ENCODE measurements at regions not wholly inside any gene's neighbourhood (a gene's known extent, or its start where the extent isn't known, plus 50 kb on each side); places are given as distances from the start of the nearest gene placed in this dataset.
A peak's percentile ranks its signal among the peaks of the same experiment; 100 is the strongest.

- DNase-seq = no peak
Measured at GRCh38 chr4:129422277-129422676, 326.3 kb downstream of the C4orf33 start.

- no peak for DNase-seq
Measured at GRCh38 chr4:129428454-129428853, 332.5 kb downstream of the C4orf33 start.

GRCh38 chr4:129429581-129430320 is 333.8 kb downstream of the C4orf33 start:
- DNase-seq = no peak

- DNase-seq = no peak
Measured at GRCh38 chr4:129437347-129437746, 341.4 kb downstream of the C4orf33 start.

GRCh38 chr4:129438456-129438981 is 342.6 kb downstream of the C4orf33 start:
- no peak for DNase-seq

GRCh38 chr4:129446074-129446473 is 350.1 kb downstream of the C4orf33 start:
- DNase-seq = no peak

- DNase-seq = peak in 3 of 6 experiments; percentile 30 to 56 (median 52)
Measured at GRCh38 chr4:129453524-129454200, 357.7 kb downstream of the C4orf33 start.

- no peak for DNase-seq
Measured at GRCh38 chr4:129455482-129455881, 359.5 kb downstream of the C4orf33 start.

- no peak for DNase-seq
Measured at GRCh38 chr4:129468624-129469023, 372.7 kb downstream of the C4orf33 start.

- no peak for DNase-seq
Measured at GRCh38 chr4:129474698-129475097, 378.7 kb downstream of the C4orf33 start.

- DNase-seq = no peak
Measured at GRCh38 chr4:129481107-129481506, 385.2 kb downstream of the C4orf33 start.

GRCh38 chr4:129488427-129488826 is 392.5 kb downstream of the C4orf33 start:
- no peak for DNase-seq

GRCh38 chr4:129490516-129490915 is 394.6 kb downstream of the C4orf33 start:
- DNase-seq = no peak

GRCh38 chr4:129498626-129499025 is 402.7 kb downstream of the C4orf33 start:
- no peak for DNase-seq

- DNase-seq = no peak
Measured at GRCh38 chr4:129514852-129515251, 418.9 kb downstream of the C4orf33 start.

GRCh38 chr4:129515356-129515755 is 419.4 kb downstream of the C4orf33 start:
- DNase-seq = no peak

- no peak for DNase-seq
Measured at GRCh38 chr4:129526812-129527211, 430.9 kb downstream of the C4orf33 start.

- no peak for DNase-seq
Measured at GRCh38 chr4:129531253-129531652, 435.3 kb downstream of the C4orf33 start.

GRCh38 chr4:129532573-129532972 is 436.6 kb downstream of the C4orf33 start:
- no peak for DNase-seq

- no peak for DNase-seq
Measured at GRCh38 chr4:129543299-129543698, 447.3 kb downstream of the C4orf33 start.

GRCh38 chr4:129545599-129546278 is 449.8 kb downstream of the C4orf33 start:
- no peak for DNase-seq

GRCh38 chr4:129546531-129546930 is 450.6 kb downstream of the C4orf33 start:
- DNase-seq = no peak

GRCh38 chr4:129550281-129550785 is 454.4 kb downstream of the C4orf33 start:
- no peak for DNase-seq
